Thyroid gland (tissue), 4 donors: ENCODE measurements at regions not wholly inside any gene's neighbourhood (a gene's known extent, or its start where the extent isn't known, plus 50 kb on each side); places are given as distances from the start of the nearest gene placed in this dataset.

ENCODE experiments used
- POLR2A ChIP-seq, 2 donors: fragments of 450-650 bp; IDR thresholded peaks; one replicate each; pipeline ENCODE4 v1.6.1; 2017; ENCODE audit warnings: antibody characterized with exemption in 2 of 2, mild to moderate bottlenecking in 2 of 2, moderate library complexity in 1 of 2
- TF ChIP-seq, protein P1 (sequence below), 6 experiments: fragments of 200-600 bp in 3 of 6; fragments of 450-650 bp in 3 of 6; sonication (generic) in 3 of 6; IDR thresholded peaks; one replicate each; pipeline ENCODE4 v1.5.1; 2016 to 2019; ENCODE audit warnings: antibody characterized with exemption in 6 of 6, mild to moderate bottlenecking in 2 of 6, inconsistent platforms in 1 of 6, moderate library complexity in 1 of 6

DNA sequence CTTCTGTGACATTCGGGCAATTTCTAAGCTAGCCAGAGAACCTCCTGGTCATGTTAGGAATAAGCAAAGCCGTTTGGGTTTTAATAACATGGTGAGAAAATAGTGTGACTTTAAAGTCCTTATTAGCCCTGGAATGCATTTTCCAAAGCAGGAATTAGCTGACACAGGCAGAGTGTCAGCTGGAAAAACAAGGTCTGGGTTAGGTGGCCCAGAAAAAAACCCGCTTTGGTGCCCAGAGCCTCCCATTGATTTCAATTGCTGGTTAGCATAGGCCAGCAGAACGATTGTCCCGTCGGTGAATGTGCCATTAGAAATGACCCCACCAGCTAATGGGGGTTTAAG lies 62.1 kb upstream of the CPEB4 start:
- TF ChIP-seq, protein P1, sequence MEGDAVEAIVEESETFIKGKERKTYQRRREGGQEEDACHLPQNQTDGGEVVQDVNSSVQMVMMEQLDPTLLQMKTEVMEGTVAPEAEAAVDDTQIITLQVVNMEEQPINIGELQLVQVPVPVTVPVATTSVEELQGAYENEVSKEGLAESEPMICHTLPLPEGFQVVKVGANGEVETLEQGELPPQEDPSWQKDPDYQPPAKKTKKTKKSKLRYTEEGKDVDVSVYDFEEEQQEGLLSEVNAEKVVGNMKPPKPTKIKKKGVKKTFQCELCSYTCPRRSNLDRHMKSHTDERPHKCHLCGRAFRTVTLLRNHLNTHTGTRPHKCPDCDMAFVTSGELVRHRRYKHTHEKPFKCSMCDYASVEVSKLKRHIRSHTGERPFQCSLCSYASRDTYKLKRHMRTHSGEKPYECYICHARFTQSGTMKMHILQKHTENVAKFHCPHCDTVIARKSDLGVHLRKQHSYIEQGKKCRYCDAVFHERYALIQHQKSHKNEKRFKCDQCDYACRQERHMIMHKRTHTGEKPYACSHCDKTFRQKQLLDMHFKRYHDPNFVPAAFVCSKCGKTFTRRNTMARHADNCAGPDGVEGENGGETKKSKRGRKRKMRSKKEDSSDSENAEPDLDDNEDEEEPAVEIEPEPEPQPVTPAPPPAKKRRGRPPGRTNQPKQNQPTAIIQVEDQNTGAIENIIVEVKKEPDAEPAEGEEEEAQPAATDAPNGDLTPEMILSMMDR (IDR thresholded peaks at IDR 0.05): peak in 1 of 6 experiments; percentile 1
- peak in 1 of 2 donors; percentile 39 for TF ChIP-seq POLR2A (IDR thresholded peaks at IDR 0.05)
